GM12878 (cell line): ENCODE measurements at regions not wholly inside any gene's neighbourhood (a gene's known extent, or its start where the extent isn't known, plus 50 kb on each side); places are given as distances from the start of the nearest gene placed in this dataset.

ENCODE experiments used
- ATAC-seq: fragments of 200-7000 bp; cut with Tn5 transposase; 3 replicates; pipeline ENCODE4 v1.9.1; 2020; ENCODE audit warnings: mild to moderate bottlenecking, moderate library complexity
- BruUV-seq: library from RNA; stranded (reverse); fragments of 400-500 nt; replicated peaks from 2 replicates; lab custom pipeline; 2021; lab: Mats Ljungman, UMichigan
- CTCF ChIA-PET: fragments of 300-600 bp; sonication (Branson Sonifier 250); formaldehyde crosslinking; extraction: SDS; loops from one replicate; lab custom pipeline; 2021; ENCODE audit warnings: inconsistent platforms; lab: Yijun Ruan, JAX
- POLR2A ChIA-PET: fragments of 350-600 bp; formaldehyde crosslinking; extraction: SDS; loops from one replicate; lab custom pipeline; 2021; ENCODE audit warnings: inconsistent platforms; lab: Charles Lee
- RAD21 ChIA-PET: fragments of 300-600 bp; sonication (Branson Sonifier 250); formaldehyde crosslinking; loops from one replicate; lab custom pipeline; 2023; ENCODE audit warnings: antibody characterized with exemption; ENCODE audit not compliant: unreplicated experiment; lab: Charles Lee
- SMC1A ChIA-PET: fragments of 300-600 bp; sonication (Branson Sonifier 250); formaldehyde crosslinking; loops from one replicate; lab custom pipeline; 2023; ENCODE audit not compliant: unreplicated experiment, uncharacterized antibody; lab: Charles Lee
- DNase-seq: peaks from one replicate; pipeline ENCODE4 v3.0.0-alpha.2; 2011; ENCODE audit warnings: low read depth, low spot score
- FAIRE-seq: peaks from 3 replicates; lab custom pipeline; 2011; peaks lifted over from hg19 to GRCh38; lab: Jason Lieb, UNC
- H2AFZ ChIP-seq: 2 replicates; pipeline ENCODE4 v1.6.0; 2011; ENCODE audit warnings: low read depth, low read length, control low read depth; ENCODE audit not compliant: control insufficient read depth
- H3K27ac ChIP-seq: 2 replicates; pipeline ENCODE4 v1.5.1; 2011; ENCODE audit warnings: control low read depth; ENCODE audit not compliant: control insufficient read depth, insufficient read depth
- H3K27me3 ChIP-seq, 2 experiments: replicated peaks in 1 of 2; 2 replicates each; pipeline versions ENCODE4 v1.6.0 to v1.6.1; 2011; ENCODE audit warnings: low read length in 1 of 2; ENCODE audit not compliant: control insufficient read depth in 2 of 2, insufficient read depth in 2 of 2
- H3K36me3 ChIP-seq, 2 experiments: 2 replicates each; pipeline ENCODE4 v1.5.1; 2011; ENCODE audit warnings: low read length in 1 of 2; ENCODE audit not compliant: control insufficient read depth in 2 of 2, insufficient read depth in 2 of 2
- H3K4me1 ChIP-seq: 2 replicates; pipeline ENCODE4 v1.6.1; 2011; ENCODE audit warnings: mild to moderate bottlenecking, low read length, moderate library complexity, mixed read lengths; ENCODE audit not compliant: control insufficient read depth, insufficient read depth
- H3K4me2 ChIP-seq: 2 replicates; pipeline ENCODE4 v1.6.0; 2011; ENCODE audit warnings: control low read depth; ENCODE audit not compliant: control insufficient read depth, insufficient read depth
- H3K4me3 ChIP-seq: fragments of 200-600 bp; sonication (generic); 2 replicates; pipeline ENCODE4 v1.5.1; 2016
- H3K79me2 ChIP-seq: 2 replicates; pipeline ENCODE4 v1.6.0; 2011; ENCODE audit warnings: low read length; ENCODE audit not compliant: control insufficient read depth, insufficient read depth
- H3K9ac ChIP-seq: 2 replicates; pipeline ENCODE4 v1.8.0; 2011; ENCODE audit warnings: low read length, control low read depth, mixed read lengths; ENCODE audit not compliant: control insufficient read depth, insufficient read depth
- H3K9me3 ChIP-seq: replicated peaks from 3 replicates; pipeline ENCODE4 v1.5.1; 2011; ENCODE audit warnings: mild to moderate bottlenecking, low read length; ENCODE audit not compliant: control insufficient read depth, insufficient read depth
- H4K20me1 ChIP-seq: 2 replicates; pipeline ENCODE4 v1.6.0; 2011; ENCODE audit not compliant: control insufficient read depth, insufficient read depth
- BHLHE40 ChIP-seq, 2 experiments: fragments of 450-650 bp in 1 of 2; IDR thresholded peaks; 2 replicates each; pipeline ENCODE4 v1.6.1; 2011 to 2017; ENCODE audit warnings: low read depth in 2 of 2, borderline replicate concordance in 1 of 2, improper control_type of control experiment in 1 of 2, low read length in 1 of 2, mild to moderate bottlenecking in 1 of 2
- CBX5 ChIP-seq: sonication (generic); IDR thresholded peaks from 2 replicates; pipeline ENCODE4 v1.6.1; 2016; ENCODE audit warnings: low read depth, moderate library complexity, mild to moderate bottlenecking, inconsistent platforms
- CREM ChIP-seq: IDR thresholded peaks from 2 replicates; pipeline ENCODE4 v1.6.1; 2014; ENCODE audit warnings: antibody characterized with exemption, low read depth
- NR2C1 ChIP-seq: fragments of 450-650 bp; IDR thresholded peaks from 2 replicates; pipeline ENCODE4 v1.6.1; 2017; ENCODE audit warnings: antibody characterized with exemption, mild to moderate bottlenecking, moderate library complexity
- PAX5 ChIP-seq: IDR thresholded peaks from 2 replicates; pipeline ENCODE4 v1.6.1; 2011; ENCODE audit warnings: low read depth, low read length, borderline replicate concordance
- ZBTB40 ChIP-seq: fragments of 450-650 bp; IDR thresholded peaks from 2 replicates; pipeline ENCODE4 v1.6.1; 2016; ENCODE audit warnings: mild to moderate bottlenecking, moderate library complexity, borderline replicate concordance
- ZNF384 ChIP-seq: IDR thresholded peaks from 2 replicates; pipeline ENCODE4 v1.6.1; 2012; ENCODE audit warnings: low read depth, mild to moderate bottlenecking, low read length, improper control_type of control experiment, borderline replicate concordance
- ZZZ3 ChIP-seq: IDR thresholded peaks from 2 replicates; pipeline ENCODE4 v1.6.1; 2011; ENCODE audit warnings: low read depth; ENCODE audit not compliant: control insufficient read depth, insufficient read length
- WGBS: methylation state at CpG from one replicate; pipeline ENCODE4 v1.1.6; 2016; ENCODE audit warnings: low lambda C conversion rate; ENCODE audit not compliant: insufficient replicate concordance, insufficient coverage; ENCODE audit errors: missing lambda C conversion rate; 5-methylcytosine and 5-hydroxymethylcytosine counted together
- in situ Hi-C: fragments of 300-500 bp; cut with MboI; formaldehyde crosslinking; loops from 9 replicates; pipeline ENCODE4 v1.14.3; 2018; ENCODE audit warnings: mixed read lengths
- intact Hi-C: fragments of 100-400 bp; cut with micrococcal nuclease; formaldehyde crosslinking; loops from one replicate; pipeline ENCODE4 v1.14.2; 2022; ENCODE audit not compliant: unreplicated experiment
- TF ChIP-seq, protein P1 (sequence below): fragments of 450-650 bp; formaldehyde crosslinking; IDR thresholded peaks from 2 replicates; pipeline ENCODE4 v1.5.0; 2022; ENCODE audit warnings: mild to moderate bottlenecking, missing genetic modification characterization
- TF ChIP-seq, protein P2 (sequence below): IDR thresholded peaks from 2 replicates; pipeline ENCODE4 v1.6.1; 2011; ENCODE audit warnings: borderline replicate concordance, low read depth, mild to moderate bottlenecking, moderate library complexity, low read length; ENCODE audit not compliant: insufficient read depth, poor library complexity, severe bottlenecking
- TF ChIP-seq, protein P3 (sequence below): fragments of 450-650 bp; IDR thresholded peaks from 2 replicates; pipeline ENCODE4 v1.6.1; 2017; ENCODE audit warnings: mild to moderate bottlenecking, moderate library complexity

GRCh38 chr16:54521327-54521726 lies 234.7 kb upstream of the IRX3 start:
- SMC1A ChIA-PET, result no interaction called here
- Histone ChIP-seq H3K4me1 (no peaks in the 10 kb centered on the region), H3K36me3 (no peaks in the 10 kb centered on the region), H4K20me1 (no peaks in the 10 kb centered on the region), H3K27me3 (no peaks in the 10 kb centered on the region), H3K4me3 (no peak overlapping the region), H3K79me2 (no peaks in the 10 kb centered on the region), H3K4me2 (no peak overlapping the region), H3K9ac (no peak overlapping the region), H3K27ac (no peak overlapping the region), H3K9me3 (no peaks in the 10 kb centered on the region), H2AFZ (no peak overlapping the region)
- intact Hi-C loops, result no loop called here
- RAD21 ChIA-PET, result no interaction called here
- 0% methylated on average over 2 of the region's 2 CpGs for WGBS
- CTCF ChIA-PET, result interaction anchor here (0.6 kb wide), 1 partner anchor 873 kb away, joined by 3 read pairs; no protein-coding TSS in a partner anchor
- no TSS peak for BruUV-seq
- ATAC-seq (no peak), DNase-seq (no peak), FAIRE-seq (no peak)
- in situ Hi-C loops, result no loop called here
- POLR2A ChIA-PET, result no interaction called here
- TF ChIP-seq BHLHE40 (IDR thresholded peaks at IDR 0.05; ENCODE audit: borderline replicate concordance in 1 of 2, low read depth in 2 of 2, low read length in 1 of 2) (no peak), PAX5 (no peak), ZZZ3 (no peak), CBX5 (no peak), ZBTB40 (no peak), ZNF384 (no peak), NR2C1 (no peak), CREM (no peak)
- TF ChIP-seq, protein P1, sequence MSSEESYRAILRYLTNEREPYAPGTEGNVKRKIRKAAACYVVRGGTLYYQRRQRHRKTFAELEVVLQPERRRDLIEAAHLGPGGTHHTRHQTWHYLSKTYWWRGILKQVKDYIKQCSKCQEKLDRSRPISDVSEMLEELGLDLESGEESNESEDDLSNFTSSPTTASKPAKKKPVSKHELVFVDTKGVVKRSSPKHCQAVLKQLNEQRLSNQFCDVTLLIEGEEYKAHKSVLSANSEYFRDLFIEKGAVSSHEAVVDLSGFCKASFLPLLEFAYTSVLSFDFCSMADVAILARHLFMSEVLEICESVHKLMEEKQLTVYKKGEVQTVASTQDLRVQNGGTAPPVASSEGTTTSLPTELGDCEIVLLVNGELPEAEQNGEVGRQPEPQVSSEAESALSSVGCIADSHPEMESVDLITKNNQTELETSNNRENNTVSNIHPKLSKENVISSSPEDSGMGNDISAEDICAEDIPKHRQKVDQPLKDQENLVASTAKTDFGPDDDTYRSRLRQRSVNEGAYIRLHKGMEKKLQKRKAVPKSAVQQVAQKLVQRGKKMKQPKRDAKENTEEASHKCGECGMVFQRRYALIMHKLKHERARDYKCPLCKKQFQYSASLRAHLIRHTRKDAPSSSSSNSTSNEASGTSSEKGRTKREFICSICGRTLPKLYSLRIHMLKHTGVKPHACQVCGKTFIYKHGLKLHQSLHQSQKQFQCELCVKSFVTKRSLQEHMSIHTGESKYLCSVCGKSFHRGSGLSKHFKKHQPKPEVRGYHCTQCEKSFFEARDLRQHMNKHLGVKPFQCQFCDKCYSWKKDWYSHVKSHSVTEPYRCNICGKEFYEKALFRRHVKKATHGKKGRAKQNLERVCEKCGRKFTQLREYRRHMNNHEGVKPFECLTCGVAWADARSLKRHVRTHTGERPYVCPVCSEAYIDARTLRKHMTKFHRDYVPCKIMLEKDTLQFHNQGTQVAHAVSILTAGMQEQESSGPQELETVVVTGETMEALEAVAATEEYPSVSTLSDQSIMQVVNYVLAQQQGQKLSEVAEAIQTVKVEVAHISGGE, result no peak
- TF ChIP-seq, protein P2, sequence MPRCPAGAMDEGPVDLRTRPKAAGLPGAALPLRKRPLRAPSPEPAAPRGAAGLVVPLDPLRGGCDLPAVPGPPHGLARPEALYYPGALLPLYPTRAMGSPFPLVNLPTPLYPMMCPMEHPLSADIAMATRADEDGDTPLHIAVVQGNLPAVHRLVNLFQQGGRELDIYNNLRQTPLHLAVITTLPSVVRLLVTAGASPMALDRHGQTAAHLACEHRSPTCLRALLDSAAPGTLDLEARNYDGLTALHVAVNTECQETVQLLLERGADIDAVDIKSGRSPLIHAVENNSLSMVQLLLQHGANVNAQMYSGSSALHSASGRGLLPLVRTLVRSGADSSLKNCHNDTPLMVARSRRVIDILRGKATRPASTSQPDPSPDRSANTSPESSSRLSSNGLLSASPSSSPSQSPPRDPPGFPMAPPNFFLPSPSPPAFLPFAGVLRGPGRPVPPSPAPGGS, result no peak
- TF ChIP-seq, protein P3, sequence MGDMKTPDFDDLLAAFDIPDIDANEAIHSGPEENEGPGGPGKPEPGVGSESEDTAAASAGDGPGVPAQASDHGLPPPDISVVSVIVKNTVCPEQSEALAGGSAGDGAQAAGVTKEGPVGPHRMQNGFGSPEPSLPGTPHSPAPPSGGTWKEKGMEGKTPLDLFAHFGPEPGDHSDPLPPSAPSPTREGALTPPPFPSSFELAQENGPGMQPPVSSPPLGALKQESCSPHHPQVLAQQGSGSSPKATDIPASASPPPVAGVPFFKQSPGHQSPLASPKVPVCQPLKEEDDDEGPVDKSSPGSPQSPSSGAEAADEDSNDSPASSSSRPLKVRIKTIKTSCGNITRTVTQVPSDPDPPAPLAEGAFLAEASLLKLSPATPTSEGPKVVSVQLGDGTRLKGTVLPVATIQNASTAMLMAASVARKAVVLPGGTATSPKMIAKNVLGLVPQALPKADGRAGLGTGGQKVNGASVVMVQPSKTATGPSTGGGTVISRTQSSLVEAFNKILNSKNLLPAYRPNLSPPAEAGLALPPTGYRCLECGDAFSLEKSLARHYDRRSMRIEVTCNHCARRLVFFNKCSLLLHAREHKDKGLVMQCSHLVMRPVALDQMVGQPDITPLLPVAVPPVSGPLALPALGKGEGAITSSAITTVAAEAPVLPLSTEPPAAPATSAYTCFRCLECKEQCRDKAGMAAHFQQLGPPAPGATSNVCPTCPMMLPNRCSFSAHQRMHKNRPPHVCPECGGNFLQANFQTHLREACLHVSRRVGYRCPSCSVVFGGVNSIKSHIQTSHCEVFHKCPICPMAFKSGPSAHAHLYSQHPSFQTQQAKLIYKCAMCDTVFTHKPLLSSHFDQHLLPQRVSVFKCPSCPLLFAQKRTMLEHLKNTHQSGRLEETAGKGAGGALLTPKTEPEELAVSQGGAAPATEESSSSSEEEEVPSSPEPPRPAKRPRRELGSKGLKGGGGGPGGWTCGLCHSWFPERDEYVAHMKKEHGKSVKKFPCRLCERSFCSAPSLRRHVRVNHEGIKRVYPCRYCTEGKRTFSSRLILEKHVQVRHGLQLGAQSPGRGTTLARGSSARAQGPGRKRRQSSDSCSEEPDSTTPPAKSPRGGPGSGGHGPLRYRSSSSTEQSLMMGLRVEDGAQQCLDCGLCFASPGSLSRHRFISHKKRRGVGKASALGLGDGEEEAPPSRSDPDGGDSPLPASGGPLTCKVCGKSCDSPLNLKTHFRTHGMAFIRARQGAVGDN, result no peak
